SJCRH30 (cell line): ENCODE measurements at regions not wholly inside any gene's neighbourhood (a gene's known extent, or its start where the extent isn't known, plus 50 kb on each side); places are given as distances from the start of the nearest gene placed in this dataset.

Experiments
- DNase-seq, 2 experiments: peaks; one replicate each; pipeline ENCODE4 v3.0.0-alpha.2; 2015 to 2020
- H3K27ac ChIP-seq: fragments of 250-450 bp; sonication (Bioruptor Pico); 2 replicates; pipeline ENCODE4 v1.5.1; 2020; ENCODE audit warnings: mild to moderate bottlenecking, moderate library complexity
- H3K27me3 ChIP-seq: fragments of 250-450 bp; sonication (Bioruptor Pico); 2 replicates; pipeline ENCODE4 v1.5.1; 2020; ENCODE audit warnings: mild to moderate bottlenecking, moderate library complexity
- H3K36me3 ChIP-seq: fragments of 250-450 bp; sonication (Bioruptor Pico); 2 replicates; pipeline ENCODE4 v1.5.1; 2020; ENCODE audit warnings: mild to moderate bottlenecking, moderate library complexity
- H3K4me1 ChIP-seq: fragments of 250-450 bp; sonication (Bioruptor Pico); 2 replicates; pipeline ENCODE4 v1.5.1; 2020; ENCODE audit warnings: mild to moderate bottlenecking, moderate library complexity
- H3K4me3 ChIP-seq: fragments of 250-450 bp; sonication (Bioruptor Pico); 2 replicates; pipeline ENCODE4 v1.5.1; 2020; ENCODE audit warnings: mild to moderate bottlenecking, moderate library complexity
- H3K9me3 ChIP-seq: fragments of 250-450 bp; sonication (Bioruptor Pico); replicated peaks from 2 replicates; pipeline ENCODE4 v1.5.1; 2020; ENCODE audit warnings: mild to moderate bottlenecking, moderate library complexity

DNA sequence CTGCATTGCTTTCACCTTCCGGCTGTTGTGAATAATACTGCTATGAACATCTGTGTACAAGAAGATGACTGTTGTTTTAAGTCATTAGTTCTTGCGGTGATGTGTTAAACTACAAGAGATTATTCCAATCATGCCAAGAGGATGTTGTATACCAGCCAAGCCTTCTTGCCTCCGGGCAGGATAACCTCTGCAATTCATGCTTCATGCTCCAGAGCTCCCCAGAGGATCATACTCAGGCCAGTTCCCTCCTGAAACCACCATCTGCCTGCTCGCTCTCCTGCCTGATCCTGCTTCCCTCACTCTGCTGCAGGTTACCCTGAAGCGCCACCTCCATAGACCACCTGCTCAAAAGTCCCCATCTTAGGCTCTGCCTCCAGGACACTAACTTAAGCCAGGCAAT lies 187.1 kb upstream of the PROK2 start:
- no peaks in the 10 kb centered on the region for H3K9me3 ChIP-seq
- no peak overlapping the region for H3K27ac ChIP-seq
- peak in 1 of 2 experiments; percentile 4 for DNase-seq
- H3K4me1 ChIP-seq, result no peaks in the 10 kb centered on the region
- H3K27me3 ChIP-seq, result no peaks in the 10 kb centered on the region
- H3K36me3 ChIP-seq, result no peaks in the 10 kb centered on the region
- no peak overlapping the region for H3K4me3 ChIP-seq

DNA sequence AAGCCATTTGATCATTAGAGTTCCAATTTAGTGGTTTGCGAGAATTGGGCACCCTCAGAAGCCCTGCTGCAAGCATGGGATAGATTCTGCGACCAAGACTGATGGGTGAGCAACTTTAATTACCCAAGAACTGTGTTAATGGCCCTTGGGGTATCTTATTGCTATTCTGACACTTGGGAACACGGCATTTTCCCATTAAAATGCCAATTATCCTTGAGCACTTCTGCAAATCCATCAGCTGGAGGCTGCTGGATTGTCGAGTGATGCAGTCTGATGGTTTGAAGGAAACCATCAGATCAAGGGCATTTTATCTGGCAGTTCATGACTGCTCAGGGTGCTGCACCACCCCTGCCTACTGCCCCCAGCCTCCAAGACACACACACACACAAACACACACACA lies 183.6 kb upstream of the PROK2 start:
- Histone ChIP-seq H3K36me3 (no peaks in the 10 kb centered on the region), H3K9me3 (no peaks in the 10 kb centered on the region), H3K4me1 (no peaks in the 10 kb centered on the region), H3K4me3 (no peak overlapping the region), H3K27ac (no peak overlapping the region), H3K27me3 (no peaks in the 10 kb centered on the region)
- DNase-seq, result no peak

- no peaks in the 10 kb centered on the region for H3K9me3 ChIP-seq
- no peak overlapping the region for H3K27ac ChIP-seq
- no peak overlapping the region for H3K4me3 ChIP-seq
- DNase-seq, result no peak
- H3K27me3 ChIP-seq, result no peaks in the 10 kb centered on the region
- H3K4me1 ChIP-seq, result no peaks in the 10 kb centered on the region
- no peaks in the 10 kb centered on the region for H3K36me3 ChIP-seq
Observed at GRCh38 chr3:71966185-71966584, 181.2 kb upstream of the PROK2 start.

- H3K9me3 ChIP-seq, result no peaks in the 10 kb centered on the region
- H3K36me3 ChIP-seq, result no peaks in the 10 kb centered on the region
- DNase-seq, result no peak
- H3K27me3 ChIP-seq, result no peaks in the 10 kb centered on the region
- H3K4me1 ChIP-seq, result no peaks in the 10 kb centered on the region
- no peak overlapping the region for H3K4me3 ChIP-seq
- no peak overlapping the region for H3K27ac ChIP-seq
Observed at GRCh38 chr3:71964170-71964569, 179.2 kb upstream of the PROK2 start.

DNA sequence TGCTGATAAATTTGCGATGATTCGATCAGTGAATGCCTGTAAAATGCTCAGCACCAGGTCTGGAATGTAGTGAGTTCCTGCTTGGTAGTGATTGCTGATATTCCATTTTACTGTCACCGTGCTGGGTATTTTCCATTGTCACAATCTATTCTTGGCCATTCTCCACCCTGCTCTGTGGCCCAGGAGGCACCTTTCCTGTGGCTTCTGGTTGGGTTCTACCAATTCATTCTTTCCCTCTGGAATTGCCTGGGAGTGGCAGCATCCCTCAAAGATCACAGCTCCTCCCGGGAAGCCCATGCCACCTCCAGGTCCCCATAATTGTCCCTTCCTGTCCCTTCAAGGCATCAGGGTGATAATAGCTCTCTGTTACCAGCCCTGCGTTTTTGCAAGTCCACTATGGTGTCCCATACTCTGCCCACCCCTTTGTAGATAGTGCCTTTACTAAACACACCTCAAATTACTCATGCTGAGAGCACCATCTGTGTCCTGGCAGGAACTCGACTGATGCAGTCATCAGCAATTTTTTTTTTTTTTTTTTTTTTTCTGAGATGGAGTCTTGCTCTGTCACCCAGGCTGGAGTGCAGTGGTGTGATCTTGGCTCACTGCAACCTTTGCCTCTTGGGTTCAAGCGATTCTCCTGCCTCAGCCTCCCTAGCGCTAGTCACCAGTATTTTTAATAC lies 177.8 kb upstream of the PROK2 start:
- DNase-seq, result no peak
- H3K4me3 ChIP-seq, result no peak overlapping the region

DNA sequence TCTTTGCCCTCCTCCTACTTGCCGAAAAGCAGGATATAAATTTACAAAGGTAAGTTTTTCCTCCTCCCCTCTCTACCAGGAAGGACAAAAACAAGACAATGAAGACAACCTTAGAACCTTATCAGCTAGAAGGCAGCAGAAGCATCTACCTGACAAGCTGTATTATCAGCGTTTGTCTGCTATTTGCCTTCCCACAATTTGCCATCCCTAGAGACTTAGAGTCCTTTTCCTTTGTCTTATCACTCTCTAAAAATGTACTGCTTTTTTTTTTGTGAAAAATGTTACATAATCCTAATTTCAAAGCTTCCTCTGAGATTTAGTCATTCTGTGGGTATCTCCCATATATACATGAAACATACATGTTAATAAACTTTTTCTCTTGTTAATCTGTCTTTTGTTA lies 176.9 kb upstream of the PROK2 start:
- no peaks in the 10 kb centered on the region for H3K36me3 ChIP-seq
- no peaks in the 10 kb centered on the region for H3K27me3 ChIP-seq
- no peak overlapping the region for H3K27ac ChIP-seq
- H3K9me3 ChIP-seq, result no peaks in the 10 kb centered on the region
- H3K4me1 ChIP-seq, result no peaks in the 10 kb centered on the region
- no peak overlapping the region for H3K4me3 ChIP-seq
- no peak for DNase-seq

More for the DNA sequence above, 177.8 kb upstream of the PROK2 start:
- no peaks in the 10 kb centered on the region for H3K36me3 ChIP-seq
- H3K27ac ChIP-seq, result no peak overlapping the region
- H3K27me3 ChIP-seq, result no peaks in the 10 kb centered on the region
- no peaks in the 10 kb centered on the region for H3K4me1 ChIP-seq
- no peaks in the 10 kb centered on the region for H3K9me3 ChIP-seq

DNA sequence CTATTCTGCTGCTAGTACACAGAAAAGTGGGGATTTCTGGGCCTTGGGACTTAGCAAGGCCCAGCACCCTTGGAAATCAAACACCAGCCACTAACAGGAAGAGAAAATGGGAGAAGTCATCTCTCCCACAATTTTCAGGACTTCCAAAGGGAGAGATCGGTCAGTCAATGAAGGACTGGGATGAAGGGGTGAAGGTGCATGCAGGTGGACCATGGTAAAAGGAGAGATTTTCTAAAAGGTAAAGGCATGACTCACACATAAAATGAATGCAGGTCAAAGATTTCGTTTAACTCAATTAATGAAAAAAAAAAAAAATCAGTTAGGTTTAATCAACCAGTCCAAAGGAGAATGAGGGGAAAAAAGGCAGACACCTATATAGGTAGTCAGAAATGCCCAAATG lies 176.4 kb upstream of the PROK2 start:
- Histone ChIP-seq H3K9me3 (no peaks in the 10 kb centered on the region), H3K36me3 (no peaks in the 10 kb centered on the region), H3K27me3 (no peaks in the 10 kb centered on the region), H3K4me1 (no peaks in the 10 kb centered on the region), H3K4me3 (no peak overlapping the region), H3K27ac (no peak overlapping the region)
- no peak for DNase-seq

DNA sequence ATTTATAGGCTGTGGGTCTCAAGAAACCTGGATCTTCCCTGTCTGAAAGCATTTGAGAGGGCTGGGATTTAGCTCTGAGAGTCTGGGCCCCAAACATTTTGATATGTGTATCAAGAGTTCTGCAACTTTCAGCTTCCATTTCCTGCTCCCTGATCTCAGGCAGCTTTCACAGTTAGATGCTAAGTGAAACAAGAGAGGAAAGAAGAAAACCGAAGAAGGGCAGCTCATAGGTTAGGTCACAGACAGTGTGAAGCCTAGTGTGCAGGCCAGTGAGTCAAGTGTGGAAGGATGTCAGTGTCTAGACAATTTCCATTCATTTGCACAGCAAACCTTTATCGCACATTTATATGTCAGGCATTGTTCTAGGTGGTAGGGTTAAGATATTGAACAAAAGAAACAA lies 173.6 kb upstream of the PROK2 start:
- Histone ChIP-seq H3K27me3 (no peaks in the 10 kb centered on the region), H3K4me3 (no peak overlapping the region), H3K27ac (no peak overlapping the region), H3K9me3 (no peaks in the 10 kb centered on the region), H3K4me1 (peaks cover 2% of the 10 kb centered on the region; the same call in 1 of the 2 replicates), H3K36me3 (no peaks in the 10 kb centered on the region)
- no peak for DNase-seq

GRCh38 chr3:71956716-71957115 lies 171.8 kb upstream of the PROK2 start:
- no peak overlapping the region for H3K27ac ChIP-seq
- H3K9me3 ChIP-seq, result no peaks in the 10 kb centered on the region
- H3K27me3 ChIP-seq, result no peaks in the 10 kb centered on the region
- no peaks in the 10 kb centered on the region for H3K36me3 ChIP-seq
- no peak overlapping the region for H3K4me3 ChIP-seq
- H3K4me1 ChIP-seq, result peaks cover 2% of the 10 kb centered on the region; the same call in 1 of the 2 replicates
- peak in 1 of 2 experiments; percentile 4 for DNase-seq

DNA sequence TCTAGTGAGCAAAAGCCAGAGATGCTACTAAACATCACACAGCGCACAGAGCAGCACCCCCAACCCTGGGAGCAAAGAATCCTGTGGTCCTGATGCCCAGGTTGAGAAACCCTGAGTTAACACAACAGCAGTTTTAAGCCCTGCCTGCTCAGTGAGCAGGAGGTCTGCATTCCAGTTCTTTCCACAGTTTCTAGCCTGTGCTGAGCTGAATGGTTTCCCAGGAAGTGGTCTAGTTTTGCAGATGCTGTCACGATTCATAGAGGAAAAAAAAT lies 171.1 kb upstream of the PROK2 start:
- Histone ChIP-seq H3K27ac (no peak overlapping the region), H3K27me3 (no peaks in the 10 kb centered on the region), H3K36me3 (no peaks in the 10 kb centered on the region), H3K4me3 (no peak overlapping the region), H3K9me3 (no peaks in the 10 kb centered on the region), H3K4me1 (peaks cover 2% of the 10 kb centered on the region; the same call in 1 of the 2 replicates)
- peak in 1 of 2 experiments; percentile 1 for DNase-seq

GRCh38 chr3:71955240-71956068 lies 170.5 kb upstream of the PROK2 start:
- H3K4me1 ChIP-seq, result peaks cover 2% of the 10 kb centered on the region; the same call in 1 of the 2 replicates
- DNase-seq, result peak; percentile 56 to 77
- no peak overlapping the region for H3K27ac ChIP-seq
- no peaks in the 10 kb centered on the region for H3K27me3 ChIP-seq
- no peaks in the 10 kb centered on the region for H3K36me3 ChIP-seq
- H3K9me3 ChIP-seq, result no peaks in the 10 kb centered on the region
- H3K4me3 ChIP-seq, result no peak overlapping the region

GRCh38 chr3:71951842-71952241 lies 166.9 kb upstream of the PROK2 start:
- H3K27ac ChIP-seq, result no peak overlapping the region
- peaks cover 2% of the 10 kb centered on the region; the same call in 1 of the 2 replicates for H3K4me1 ChIP-seq
- no peaks in the 10 kb centered on the region for H3K36me3 ChIP-seq
- H3K27me3 ChIP-seq, result no peaks in the 10 kb centered on the region
- no peak for DNase-seq
- no peak overlapping the region for H3K4me3 ChIP-seq
- no peaks in the 10 kb centered on the region for H3K9me3 ChIP-seq

DNA sequence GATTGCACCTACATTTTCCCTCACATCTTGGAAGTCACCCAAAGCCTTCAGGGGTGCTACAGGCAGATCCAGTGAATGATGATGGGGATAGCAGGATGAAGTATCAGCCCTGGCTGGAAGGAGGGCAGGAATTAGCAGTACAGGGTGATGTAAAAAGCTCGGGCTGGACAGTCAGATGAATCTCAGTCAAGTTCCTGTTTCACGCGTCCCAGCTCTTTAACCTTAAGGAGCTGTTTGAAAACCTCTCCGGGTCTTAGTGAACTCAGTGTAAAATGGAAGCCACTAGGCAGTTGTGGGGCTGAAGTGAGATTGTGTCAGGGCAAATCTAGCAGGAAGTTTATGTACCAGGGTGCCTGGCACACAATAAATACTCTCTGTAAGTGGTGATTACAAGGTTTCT lies 166.4 kb upstream of the PROK2 start:
- DNase-seq, result no peak
- Histone ChIP-seq H3K4me1 (peaks cover 2% of the 10 kb centered on the region; the same call in 1 of the 2 replicates), H3K9me3 (no peaks in the 10 kb centered on the region), H3K27me3 (no peaks in the 10 kb centered on the region), H3K27ac (no peak overlapping the region), H3K36me3 (no peaks in the 10 kb centered on the region), H3K4me3 (no peak overlapping the region)

GRCh38 chr3:71949442-71949841 lies 164.5 kb upstream of the PROK2 start:
- H3K4me1 ChIP-seq, result no peaks in the 10 kb centered on the region
- no peaks in the 10 kb centered on the region for H3K9me3 ChIP-seq
- H3K36me3 ChIP-seq, result no peaks in the 10 kb centered on the region
- H3K27me3 ChIP-seq, result no peaks in the 10 kb centered on the region
- no peak overlapping the region for H3K27ac ChIP-seq
- no peak overlapping the region for H3K4me3 ChIP-seq
- DNase-seq, result no peak

DNA sequence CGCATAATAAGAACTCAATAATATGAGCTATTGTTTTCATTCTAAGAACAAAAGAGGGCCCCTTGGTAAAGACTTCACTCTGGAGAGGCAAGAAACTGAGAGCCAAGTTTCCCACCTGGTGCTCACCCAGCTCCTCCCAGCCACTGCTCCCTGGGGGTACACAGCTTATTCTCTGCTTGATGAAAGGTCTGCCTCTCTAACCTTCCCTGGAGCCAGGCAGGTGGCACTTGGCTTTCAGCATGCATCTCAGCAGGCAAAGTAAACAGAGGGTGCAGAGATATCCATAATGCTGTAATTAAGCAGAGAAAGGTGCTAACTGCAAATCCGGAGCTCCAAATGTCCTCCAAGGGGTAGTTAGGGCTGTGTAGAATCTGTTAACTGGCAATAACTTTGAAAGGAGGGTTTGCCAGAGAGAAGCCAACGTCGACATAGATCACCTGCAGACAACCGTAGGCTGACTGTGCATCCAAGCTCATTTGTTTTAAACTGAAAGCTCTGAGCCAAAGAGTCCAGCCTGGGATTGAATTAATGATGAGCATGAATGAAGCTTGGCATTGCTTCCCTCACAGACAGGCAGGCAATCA lies 159.6 kb upstream of the PROK2 start:
- Histone ChIP-seq H3K27me3 (no peaks in the 10 kb centered on the region), H3K27ac (no peak overlapping the region), H3K4me1 (no peaks in the 10 kb centered on the region), H3K9me3 (no peaks in the 10 kb centered on the region), H3K36me3 (no peaks in the 10 kb centered on the region), H3K4me3 (no peak overlapping the region)
- DNase-seq, result no peak
